Brain microvascular endothelial cell (primary cell): ENCODE measurements at regions not wholly inside any gene's neighbourhood (a gene's known extent, or its start where the extent isn't known, plus 50 kb on each side); places are given as distances from the start of the nearest gene placed in this dataset.

Experiments
- DNase-seq: peaks from one replicate; pipeline ENCODE4 v3.0.0-alpha.2; 2020
- H3K27ac ChIP-seq: fragments of 250-450 bp; sonication (Bioruptor Pico); 2 replicates; pipeline ENCODE4 v1.5.1; 2020; ENCODE audit warnings: mild to moderate bottlenecking, moderate library complexity
- H3K27me3 ChIP-seq: fragments of 250-450 bp; sonication (Bioruptor Pico); replicated peaks from 2 replicates; pipeline ENCODE4 v1.5.1; 2020; ENCODE audit warnings: mild to moderate bottlenecking
- H3K36me3 ChIP-seq: fragments of 250-450 bp; sonication (Bioruptor Pico); replicated peaks from 2 replicates; pipeline ENCODE4 v1.5.1; 2020; ENCODE audit warnings: mild to moderate bottlenecking
- H3K4me3 ChIP-seq: 2 replicates; pipeline ENCODE4 v1.5.1; 2011; ENCODE audit warnings: low read depth, mild to moderate bottlenecking, control low read depth, low read length, moderate library complexity
- in situ Hi-C: cut with HindIII; loops from 2 replicates; pipeline ENCODE4 v1.10.0; 2017; ENCODE audit warnings: low sequenced_read_pairs, low pct_ligation_motif_present
- TF ChIP-seq, protein P1 (sequence below): IDR thresholded peaks from 2 replicates; pipeline ENCODE4 v1.5.1; 2011; ENCODE audit warnings: low read depth, mild to moderate bottlenecking, moderate library complexity, low read length, control low read depth, inconsistent platforms; ENCODE audit errors: missing control alignments

DNA sequence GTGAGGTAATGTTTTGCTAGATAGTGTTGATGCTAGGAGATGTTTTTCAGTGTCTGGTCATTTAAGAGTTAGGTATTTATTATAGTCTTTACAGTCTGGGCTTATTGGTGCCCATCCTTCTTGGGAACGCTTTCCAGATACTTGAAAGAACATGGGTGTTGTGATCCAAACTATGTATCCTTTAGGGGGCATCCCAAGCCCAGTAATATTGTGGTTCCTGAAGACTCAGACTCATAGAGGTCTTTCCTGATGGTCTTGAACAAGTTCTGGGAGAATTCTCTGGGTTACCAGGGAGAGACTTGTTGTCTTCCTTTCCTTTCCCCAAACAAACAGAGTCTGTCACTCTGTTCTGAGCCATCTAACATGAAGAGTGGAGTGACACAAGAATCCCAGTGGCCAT is 99.7 kb upstream of the LRRC3B start:
- TF ChIP-seq, protein P1, sequence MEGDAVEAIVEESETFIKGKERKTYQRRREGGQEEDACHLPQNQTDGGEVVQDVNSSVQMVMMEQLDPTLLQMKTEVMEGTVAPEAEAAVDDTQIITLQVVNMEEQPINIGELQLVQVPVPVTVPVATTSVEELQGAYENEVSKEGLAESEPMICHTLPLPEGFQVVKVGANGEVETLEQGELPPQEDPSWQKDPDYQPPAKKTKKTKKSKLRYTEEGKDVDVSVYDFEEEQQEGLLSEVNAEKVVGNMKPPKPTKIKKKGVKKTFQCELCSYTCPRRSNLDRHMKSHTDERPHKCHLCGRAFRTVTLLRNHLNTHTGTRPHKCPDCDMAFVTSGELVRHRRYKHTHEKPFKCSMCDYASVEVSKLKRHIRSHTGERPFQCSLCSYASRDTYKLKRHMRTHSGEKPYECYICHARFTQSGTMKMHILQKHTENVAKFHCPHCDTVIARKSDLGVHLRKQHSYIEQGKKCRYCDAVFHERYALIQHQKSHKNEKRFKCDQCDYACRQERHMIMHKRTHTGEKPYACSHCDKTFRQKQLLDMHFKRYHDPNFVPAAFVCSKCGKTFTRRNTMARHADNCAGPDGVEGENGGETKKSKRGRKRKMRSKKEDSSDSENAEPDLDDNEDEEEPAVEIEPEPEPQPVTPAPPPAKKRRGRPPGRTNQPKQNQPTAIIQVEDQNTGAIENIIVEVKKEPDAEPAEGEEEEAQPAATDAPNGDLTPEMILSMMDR: no peak
- no peak for DNase-seq
- in situ Hi-C loops: no loop called here
- H3K36me3 ChIP-seq: no peaks in the 10 kb centered on the region
- no peaks in the 10 kb centered on the region for H3K27me3 ChIP-seq
- no peak overlapping the region for H3K27ac ChIP-seq
- no peak overlapping the region for H3K4me3 ChIP-seq

DNA sequence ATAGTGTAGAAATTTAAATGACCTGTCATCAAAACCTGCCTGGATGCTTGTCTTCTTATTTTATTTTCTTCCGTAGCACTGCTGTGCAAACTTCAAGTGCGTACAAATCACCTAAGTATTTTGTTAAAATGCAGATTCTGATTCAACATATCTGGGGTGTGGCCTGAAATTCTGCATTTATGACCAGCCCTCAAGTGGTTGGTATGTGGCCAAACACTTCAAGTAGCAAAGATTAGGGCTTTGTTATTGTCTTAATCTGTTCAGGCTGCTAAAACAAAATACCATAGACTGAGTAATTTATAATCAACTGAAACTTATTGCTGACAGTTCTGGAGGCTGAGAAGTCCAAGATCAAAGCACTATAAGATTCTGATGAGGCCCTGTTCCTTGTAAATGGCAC is 97.6 kb upstream of the LRRC3B start:
- no peak for DNase-seq
- in situ Hi-C loops: no loop called here
- Histone ChIP-seq H3K4me3 (no peak overlapping the region), H3K27ac (no peak overlapping the region), H3K36me3 (no peaks in the 10 kb centered on the region), H3K27me3 (no peaks in the 10 kb centered on the region)
- TF ChIP-seq, protein P1: no peak

DNA sequence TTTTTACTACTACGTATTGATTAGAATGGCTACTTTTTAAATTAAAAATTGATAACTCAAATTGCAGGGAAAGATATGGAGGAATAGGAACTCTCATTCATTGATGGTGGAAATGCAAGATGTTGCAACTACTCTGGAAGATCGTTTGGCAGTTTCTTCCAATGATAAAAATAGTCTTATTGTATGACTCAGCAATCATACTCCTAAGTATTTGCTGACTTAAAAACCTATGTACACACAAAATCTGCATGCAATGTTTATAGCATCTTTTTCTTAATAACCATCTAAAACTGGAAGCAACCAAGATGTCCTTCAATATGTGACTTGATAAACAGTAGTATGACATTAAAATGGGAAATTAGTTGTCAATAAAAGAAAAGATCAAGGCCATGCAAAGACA is 87.4 kb upstream of the LRRC3B start:
- in situ Hi-C loops: no loop called here
- Histone ChIP-seq H3K27ac (no peak overlapping the region), H3K27me3 (no peaks in the 10 kb centered on the region), H3K36me3 (no peaks in the 10 kb centered on the region), H3K4me3 (no peak overlapping the region)
- TF ChIP-seq, protein P1: no peak
- DNase-seq: no peak

DNA sequence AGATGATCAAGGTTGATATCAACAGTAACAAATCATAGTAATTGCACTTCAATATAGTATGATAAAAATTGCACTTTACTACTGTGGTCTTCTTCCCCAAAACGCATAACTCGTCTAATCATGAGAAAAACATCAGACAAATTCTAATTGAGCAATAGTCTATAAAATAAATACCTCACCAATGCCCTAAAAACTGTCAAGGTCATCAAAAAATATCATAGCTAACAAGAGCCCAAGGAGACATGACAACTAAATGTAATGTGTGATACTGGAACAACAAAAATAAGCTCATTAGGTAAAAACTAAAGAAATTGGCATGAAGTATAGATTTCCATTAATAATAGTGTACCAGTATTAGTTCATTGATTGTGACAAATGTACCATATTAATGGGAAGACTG is 85.6 kb upstream of the LRRC3B start:
- H3K27me3 ChIP-seq: no peaks in the 10 kb centered on the region
- TF ChIP-seq, protein P1: no peak
- no peak overlapping the region for H3K27ac ChIP-seq
- DNase-seq: no peak
- H3K36me3 ChIP-seq: no peaks in the 10 kb centered on the region
- no peak overlapping the region for H3K4me3 ChIP-seq
- in situ Hi-C loops: no loop called here

DNA sequence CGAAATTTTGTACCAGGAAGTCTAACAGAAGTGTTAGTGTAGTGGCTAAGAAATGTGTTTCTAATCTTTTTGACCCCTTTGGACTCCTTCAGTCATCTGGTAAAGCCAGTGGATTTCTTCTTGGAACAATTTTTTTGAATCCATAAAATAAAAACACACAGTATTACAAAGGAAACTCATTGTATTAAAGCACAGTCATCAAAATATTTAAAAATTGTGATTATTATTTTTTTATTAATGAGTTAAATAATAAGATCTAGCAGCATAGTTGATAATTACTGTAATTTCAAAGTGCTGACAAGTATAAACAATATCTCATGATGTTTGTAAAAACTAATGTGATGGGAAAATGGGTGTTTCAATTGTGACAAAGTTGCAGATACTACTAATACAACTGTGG is 72.2 kb upstream of the LRRC3B start:
- in situ Hi-C loops: no loop called here
- Histone ChIP-seq H3K4me3 (no peak overlapping the region), H3K27me3 (no peaks in the 10 kb centered on the region), H3K36me3 (no peaks in the 10 kb centered on the region), H3K27ac (no peak overlapping the region)
- DNase-seq: no peak
- TF ChIP-seq, protein P1: no peak

DNA sequence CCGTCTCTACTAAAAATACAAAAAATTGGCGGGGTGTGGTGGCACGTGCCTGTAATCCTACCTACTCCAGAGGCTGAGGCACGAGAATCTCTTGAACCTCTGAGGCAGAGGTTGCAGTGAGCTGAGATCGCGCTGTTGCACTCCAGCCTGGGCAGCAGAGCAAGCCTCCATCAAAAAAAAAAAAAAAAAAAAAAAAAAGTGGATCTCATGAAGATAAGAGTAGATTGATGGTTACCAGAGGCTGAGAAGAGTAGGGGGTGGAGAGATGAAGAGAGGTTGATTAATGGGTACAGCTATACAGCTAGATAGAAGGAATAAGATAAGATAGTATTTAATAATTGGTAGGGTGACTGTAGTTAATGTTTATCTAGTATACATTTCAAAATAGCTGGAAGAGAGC is 65.9 kb upstream of the LRRC3B start:
- Histone ChIP-seq H3K36me3 (no peaks in the 10 kb centered on the region), H3K27me3 (no peaks in the 10 kb centered on the region), H3K4me3 (no peak overlapping the region), H3K27ac (no peak overlapping the region)
- TF ChIP-seq, protein P1: no peak
- no peak for DNase-seq
- in situ Hi-C loops: no loop called here
